ENCODE measurements at regions not wholly inside any gene's neighbourhood (a gene's known extent, or its start where the extent isn't known, plus 50 kb on each side); places are given as distances from the start of the nearest gene placed in this dataset.
A peak's percentile ranks its signal among the peaks of the same experiment; 100 is the strongest.

GRCh38 chr6:143009851-143010250 is 50.8 kb upstream of the AIG1 start:
- Histone ChIP-seq H3K27me3 (replicated peaks in 2 of 5; ENCODE audit: control insufficient read depth in 4 of 5, insufficient read depth in 5 of 5, low read length in 4 of 5) (no peaks in the 10 kb centered on the region), H3K4me1 (ENCODE audit: control extremely low read depth in 1 of 4, control insufficient read depth in 4 of 4, insufficient read depth in 4 of 4, low read length in 3 of 4) (peaks cover 0 to 8% (median 1%) of the 10 kb centered on the region in 4 experiments), H3K4me3 (ENCODE audit: control insufficient read depth in 1 of 7, extremely low read depth in 1 of 7, insufficient read depth in 4 of 7, low read depth in 2 of 7, low read length in 6 of 7) (no peak overlapping the region), H3K9me3 (ENCODE audit: control extremely low read depth in 1 of 5, control insufficient read depth in 4 of 5, insufficient read depth in 2 of 5, low read depth in 1 of 5, low read length in 4 of 5) (no peaks in the 10 kb centered on the region), H3K27ac (ENCODE audit: insufficient read depth in 1 of 2, low read depth in 1 of 2, low read length in 2 of 2, poor library complexity in 1 of 2, severe bottlenecking in 2 of 2) (no peak overlapping the region), H3K36me3 (ENCODE audit: control insufficient read depth in 4 of 4, insufficient read depth in 4 of 4, low read length in 3 of 4) (no peaks in the 10 kb centered on the region)
- WGBS (ENCODE audit: insufficient coverage) = no CpG with 5 or more reads among the region's 3 CpGs
- ChIA-PET CTCF (no interaction called here), POLR2A (no interaction called here)
- DNase-seq = peak; percentile 17 to 81 (median 72)

Data from common myeloid progenitor, CD34-positive (primary cell).